Astrocyte (in vitro differentiated cells and primary cell): ENCODE measurements at regions not wholly inside any gene's neighbourhood (a gene's known extent, or its start where the extent isn't known, plus 50 kb on each side); places are given as distances from the start of the nearest gene placed in this dataset.

Source experiments
- DNase-seq: peaks from one replicate; pipeline ENCODE4 v3.0.0-alpha.2; 2010; ENCODE audit warnings: low read depth
- FAIRE-seq: peaks from 2 replicates; lab custom pipeline; 2011; peaks lifted over from hg19 to GRCh38; lab: Jason Lieb, UNC
- H2AFZ ChIP-seq: 2 replicates; pipeline ENCODE4 v1.6.0; 2012; ENCODE audit warnings: low read depth, low read length, inconsistent platforms
- H3K27ac ChIP-seq: 2 replicates; pipeline ENCODE4 v1.5.1; 2011; ENCODE audit warnings: low read depth, low read length, inconsistent platforms
- H3K27me3 ChIP-seq: 2 replicates; pipeline ENCODE4 v1.6.0; 2011; ENCODE audit warnings: low read length, inconsistent platforms; ENCODE audit not compliant: insufficient read depth
- H3K36me3 ChIP-seq: 2 replicates; pipeline ENCODE4 v1.5.1; 2011; ENCODE audit warnings: low read length, inconsistent platforms; ENCODE audit not compliant: insufficient read depth
- H3K4me1 ChIP-seq: 2 replicates; pipeline ENCODE4 v1.5.1; 2011; ENCODE audit warnings: low read length, inconsistent platforms; ENCODE audit not compliant: insufficient read depth
- H3K4me2 ChIP-seq: 2 replicates; pipeline ENCODE4 v1.6.0; 2012; ENCODE audit warnings: low read length, inconsistent platforms
- H3K4me3 ChIP-seq: 2 replicates; pipeline ENCODE4 v1.5.1; 2011; ENCODE audit warnings: low read depth, mild to moderate bottlenecking, low read length, inconsistent platforms; ENCODE audit not compliant: insufficient read depth
- H3K79me2 ChIP-seq: 2 replicates; pipeline ENCODE4 v1.6.0; 2012; ENCODE audit warnings: mild to moderate bottlenecking, low read length, inconsistent platforms; ENCODE audit not compliant: insufficient read depth
- H3K9ac ChIP-seq: 2 replicates; pipeline ENCODE4 v1.6.0; 2012; ENCODE audit warnings: mild to moderate bottlenecking, low read length, inconsistent platforms
- H3K9me3 ChIP-seq: 2 replicates; pipeline ENCODE4 v1.5.1; 2012; ENCODE audit warnings: low read depth, mild to moderate bottlenecking, low read length, inconsistent platforms; ENCODE audit not compliant: insufficient read depth
- H4K20me1 ChIP-seq: 2 replicates; pipeline ENCODE4 v1.6.0; 2012; ENCODE audit warnings: low read length, inconsistent platforms; ENCODE audit not compliant: insufficient read depth
- H3K27ac Mint-ChIP-seq: one replicate; pipeline ENCODE4 v1.8.0; 2021; ENCODE audit warnings: mild to moderate bottlenecking, mixed read lengths; ENCODE audit not compliant: unreplicated experiment
- H3K27me3 Mint-ChIP-seq: one replicate; pipeline ENCODE4 v1.8.0; 2021; ENCODE audit warnings: low read depth, mixed read lengths; ENCODE audit not compliant: unreplicated experiment
- H3K36me3 Mint-ChIP-seq: one replicate; pipeline ENCODE4 v1.8.0; 2021; ENCODE audit warnings: low read depth, mixed read lengths; ENCODE audit not compliant: unreplicated experiment
- H3K4me1 Mint-ChIP-seq: one replicate; pipeline ENCODE4 v1.8.0; 2021; ENCODE audit warnings: low read depth, mixed read lengths; ENCODE audit not compliant: unreplicated experiment
- H3K4me3 Mint-ChIP-seq: one replicate; pipeline ENCODE4 v1.8.0; 2021; ENCODE audit warnings: mild to moderate bottlenecking, moderate library complexity, mixed read lengths; ENCODE audit not compliant: unreplicated experiment
- H3K9me3 Mint-ChIP-seq: one replicate; pipeline ENCODE4 v1.8.0; 2021; ENCODE audit warnings: mild to moderate bottlenecking, mixed read lengths; ENCODE audit not compliant: unreplicated experiment
- EZH2 ChIP-seq: IDR thresholded peaks from 2 replicates; pipeline ENCODE4 v1.6.1; 2012; ENCODE audit warnings: mild to moderate bottlenecking, low read length, inconsistent platforms; ENCODE audit not compliant: insufficient read depth
- TF ChIP-seq, protein P1 (sequence below): IDR thresholded peaks from 2 replicates; pipeline ENCODE4 v1.5.1; 2011; ENCODE audit warnings: low read depth, mild to moderate bottlenecking, inconsistent platforms, low read length, moderate library complexity; ENCODE audit not compliant: insufficient read depth

GRCh38 chr6:54737247-54737646 lies 109.3 kb upstream of the FAM83B start:
- no peak overlapping the region for H3K4me3 ChIP-seq
- no peak overlapping the region for H3K27ac ChIP-seq
- no peaks in the 10 kb centered on the region for H3K4me1 Mint-ChIP-seq
- no peak overlapping the region for H3K4me2 ChIP-seq
- H3K79me2 ChIP-seq = no peaks in the 10 kb centered on the region
- no peaks in the 10 kb centered on the region for H3K27me3 Mint-ChIP-seq
- no peaks in the 10 kb centered on the region for H3K27me3 ChIP-seq
- no peaks in the 10 kb centered on the region for H3K36me3 ChIP-seq
- no peaks in the 10 kb centered on the region for H3K4me1 ChIP-seq
- H3K36me3 Mint-ChIP-seq = no peaks in the 10 kb centered on the region
- peaks cover 6% of the 10 kb centered on the region for H3K9me3 Mint-ChIP-seq
- no peak overlapping the region for H3K27ac Mint-ChIP-seq
- no peak for DNase-seq
- H3K4me3 Mint-ChIP-seq = no peak overlapping the region
- no peaks in the 10 kb centered on the region for H4K20me1 ChIP-seq
- peaks cover 2% of the 10 kb centered on the region for H3K9me3 ChIP-seq
- FAIRE-seq = no peak
- no peak overlapping the region for H3K9ac ChIP-seq
- TF ChIP-seq, protein P1, sequence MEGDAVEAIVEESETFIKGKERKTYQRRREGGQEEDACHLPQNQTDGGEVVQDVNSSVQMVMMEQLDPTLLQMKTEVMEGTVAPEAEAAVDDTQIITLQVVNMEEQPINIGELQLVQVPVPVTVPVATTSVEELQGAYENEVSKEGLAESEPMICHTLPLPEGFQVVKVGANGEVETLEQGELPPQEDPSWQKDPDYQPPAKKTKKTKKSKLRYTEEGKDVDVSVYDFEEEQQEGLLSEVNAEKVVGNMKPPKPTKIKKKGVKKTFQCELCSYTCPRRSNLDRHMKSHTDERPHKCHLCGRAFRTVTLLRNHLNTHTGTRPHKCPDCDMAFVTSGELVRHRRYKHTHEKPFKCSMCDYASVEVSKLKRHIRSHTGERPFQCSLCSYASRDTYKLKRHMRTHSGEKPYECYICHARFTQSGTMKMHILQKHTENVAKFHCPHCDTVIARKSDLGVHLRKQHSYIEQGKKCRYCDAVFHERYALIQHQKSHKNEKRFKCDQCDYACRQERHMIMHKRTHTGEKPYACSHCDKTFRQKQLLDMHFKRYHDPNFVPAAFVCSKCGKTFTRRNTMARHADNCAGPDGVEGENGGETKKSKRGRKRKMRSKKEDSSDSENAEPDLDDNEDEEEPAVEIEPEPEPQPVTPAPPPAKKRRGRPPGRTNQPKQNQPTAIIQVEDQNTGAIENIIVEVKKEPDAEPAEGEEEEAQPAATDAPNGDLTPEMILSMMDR = no peak
- TF ChIP-seq EZH2 = no peak
- no peak overlapping the region for H2AFZ ChIP-seq

DNA sequence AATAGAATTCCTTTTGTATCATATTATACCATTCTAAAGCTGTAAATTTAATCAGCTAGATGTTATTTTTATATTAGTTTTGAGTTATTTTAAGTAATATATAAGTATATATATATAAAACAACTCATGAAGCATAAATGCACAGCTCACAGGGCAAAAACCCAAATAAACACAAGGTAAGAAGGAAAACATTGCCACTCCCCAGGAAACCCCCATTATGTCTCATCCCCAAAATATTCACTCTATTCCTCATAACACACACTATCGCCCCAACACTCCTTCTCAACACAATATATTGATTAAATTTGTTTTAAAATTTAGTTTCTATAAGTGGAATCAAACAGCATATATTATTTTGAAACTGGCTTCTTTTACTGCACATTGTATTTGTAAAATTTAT lies 98.6 kb upstream of the FAM83B start:
- no peak for TF ChIP-seq EZH2
- TF ChIP-seq, protein P1 = no peak
- no peaks in the 10 kb centered on the region for H3K27me3 Mint-ChIP-seq
- no peaks in the 10 kb centered on the region for H3K79me2 ChIP-seq
- no peak overlapping the region for H3K4me3 ChIP-seq
- H2AFZ ChIP-seq = no peak overlapping the region
- peaks cover 5% of the 10 kb centered on the region for H3K9me3 Mint-ChIP-seq
- no peaks in the 10 kb centered on the region for H3K4me1 ChIP-seq
- no peaks in the 10 kb centered on the region for H3K4me1 Mint-ChIP-seq
- H3K4me3 Mint-ChIP-seq = no peak overlapping the region
- no peaks in the 10 kb centered on the region for H4K20me1 ChIP-seq
- H3K4me2 ChIP-seq = no peak overlapping the region
- DNase-seq = no peak
- H3K27me3 ChIP-seq = no peaks in the 10 kb centered on the region
- H3K27ac ChIP-seq = no peak overlapping the region
- H3K9ac ChIP-seq = no peak overlapping the region
- no peak for FAIRE-seq
- no peaks in the 10 kb centered on the region for H3K36me3 Mint-ChIP-seq
- H3K36me3 ChIP-seq = no peaks in the 10 kb centered on the region
- H3K9me3 ChIP-seq = no peaks in the 10 kb centered on the region
- no peak overlapping the region for H3K27ac Mint-ChIP-seq

DNA sequence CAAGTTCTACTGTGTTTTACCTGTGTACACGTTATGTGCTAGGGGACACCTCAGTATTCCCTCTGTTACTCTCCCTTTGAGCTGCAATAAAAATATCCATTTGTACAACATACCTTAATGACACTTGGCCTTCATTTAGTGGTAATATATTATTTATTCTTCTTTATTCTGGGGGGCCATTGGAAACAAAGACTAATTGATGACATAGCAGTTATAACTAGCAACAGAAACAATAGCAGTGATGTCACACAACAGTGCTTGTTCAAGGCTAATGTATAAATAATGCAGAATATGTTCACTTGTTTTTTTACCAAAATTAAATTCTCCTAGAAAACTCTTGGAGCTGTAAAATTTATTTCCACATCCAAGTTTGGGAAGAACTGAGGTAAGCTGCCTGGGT lies 92.2 kb upstream of the FAM83B start:
- Histone ChIP-seq H3K27ac (no peak overlapping the region), H3K9ac (no peak overlapping the region), H3K9me3 (no peaks in the 10 kb centered on the region), H3K27me3 (no peaks in the 10 kb centered on the region), H3K79me2 (no peaks in the 10 kb centered on the region), H3K4me1 (no peaks in the 10 kb centered on the region), H3K36me3 (no peaks in the 10 kb centered on the region), H2AFZ (no peak overlapping the region), H4K20me1 (no peaks in the 10 kb centered on the region), H3K4me3 (no peak overlapping the region), H3K4me2 (no peak overlapping the region)
- no peak overlapping the region for H3K4me3 Mint-ChIP-seq
- H3K36me3 Mint-ChIP-seq = no peaks in the 10 kb centered on the region
- no peaks in the 10 kb centered on the region for H3K9me3 Mint-ChIP-seq
- peaks cover 3% of the 10 kb centered on the region for H3K4me1 Mint-ChIP-seq
- no peak for FAIRE-seq
- no peak for DNase-seq
- no peaks in the 10 kb centered on the region for H3K27me3 Mint-ChIP-seq
- H3K27ac Mint-ChIP-seq = no peak overlapping the region
- TF ChIP-seq, protein P1 = no peak
